Smooth muscle cell (in vitro differentiated cells): ENCODE measurements at regions not wholly inside any gene's neighbourhood (a gene's known extent, or its start where the extent isn't known, plus 50 kb on each side); places are given as distances from the start of the nearest gene placed in this dataset.
"Not testable (repeated sequence)": the region's sequence is repeated elsewhere in the genome, so short reads cannot be mapped to it uniquely, and the experiment has no call there.

Experiments used
- DNase-seq: peaks from one replicate; lab custom pipeline; 2025; ENCODE audit not compliant: unreplicated experiment; lab: John Stamatoyannopoulos, UW
- H2AFZ ChIP-seq: fragments of 200-600 bp; sonication (generic); 2 replicates; pipeline ENCODE4 v1.6.0; 2016; ENCODE audit warnings: antibody characterized with exemption, low read depth, mild to moderate bottlenecking
- H3F3A ChIP-seq: fragments of 200-600 bp; sonication (generic); 2 replicates; pipeline ENCODE4 v1.6.0; 2017; ENCODE audit warnings: antibody characterized with exemption, low read depth
- H3K27ac ChIP-seq: fragments of 200-600 bp; sonication (generic); 2 replicates; pipeline ENCODE4 v1.5.1; 2016; ENCODE audit warnings: low read depth, mild to moderate bottlenecking
- H3K27me3 ChIP-seq: fragments of 200-600 bp; sonication (generic); 2 replicates; pipeline ENCODE4 v1.6.1; 2016; ENCODE audit warnings: low read depth, mild to moderate bottlenecking
- H3K36me3 ChIP-seq: fragments of 200-600 bp; sonication (generic); 2 replicates; pipeline ENCODE4 v1.5.1; 2016; ENCODE audit warnings: low read depth
- H3K4me1 ChIP-seq: fragments of 200-600 bp; sonication (generic); 2 replicates; pipeline ENCODE4 v1.5.1; 2016; ENCODE audit warnings: low read depth
- H3K4me2 ChIP-seq: fragments of 200-600 bp; sonication (generic); 2 replicates; pipeline ENCODE4 v1.6.0; 2016; ENCODE audit warnings: mild to moderate bottlenecking
- H3K4me3 ChIP-seq: fragments of 200-600 bp; sonication (generic); 2 replicates; pipeline ENCODE4 v1.5.1; 2016; ENCODE audit warnings: mild to moderate bottlenecking
- H3K79me2 ChIP-seq: fragments of 200-600 bp; sonication (generic); 2 replicates; pipeline ENCODE4 v1.6.0; 2016; ENCODE audit warnings: low read depth, mild to moderate bottlenecking
- H3K9ac ChIP-seq: fragments of 200-600 bp; sonication (generic); 2 replicates; pipeline ENCODE4 v1.6.0; 2016; ENCODE audit warnings: low read depth
- H3K9me3 ChIP-seq: fragments of 200-600 bp; sonication (generic); replicated peaks from 2 replicates; pipeline ENCODE4 v1.5.1; 2016; ENCODE audit warnings: low read depth
- H4K20me1 ChIP-seq: fragments of 200-600 bp; sonication (generic); 2 replicates; pipeline ENCODE4 v1.6.0; 2016; ENCODE audit warnings: low read depth
- WGBS: methylation state at CpG from one replicate; pipeline ENCODE4 v1.1.7; 2016; ENCODE audit warnings: low lambda C conversion rate; 5-methylcytosine and 5-hydroxymethylcytosine counted together
- TF ChIP-seq, protein P1 (sequence below): fragments of 200-600 bp; sonication (generic); IDR thresholded peaks from 2 replicates; pipeline ENCODE4 v1.5.1; 2017; ENCODE audit warnings: borderline replicate concordance, mild to moderate bottlenecking, antibody characterized with exemption; ENCODE audit not compliant: insufficient read depth, poor library complexity, severe bottlenecking

GRCh38 chr1:219712506-219712905, 99.6 kb upstream of the ZC3H11B start:
- Histone ChIP-seq H3K27me3 (no peaks in the 10 kb centered on the region), H2AFZ (no peak overlapping the region), H3K9me3 (no peaks in the 10 kb centered on the region), H4K20me1 (no peaks in the 10 kb centered on the region), H3K4me3 (no peak overlapping the region), H3K27ac (no peak overlapping the region), H3K4me1 (peaks cover 5% of the 10 kb centered on the region), H3F3A (no peaks in the 10 kb centered on the region), H3K36me3 (no peaks in the 10 kb centered on the region), H3K79me2 (no peaks in the 10 kb centered on the region), H3K4me2 (no peak overlapping the region), H3K9ac (no peak overlapping the region)
- 86% methylated on average over 4 of the region's 4 CpGs for WGBS
- no peak for DNase-seq
- TF ChIP-seq, protein P1, sequence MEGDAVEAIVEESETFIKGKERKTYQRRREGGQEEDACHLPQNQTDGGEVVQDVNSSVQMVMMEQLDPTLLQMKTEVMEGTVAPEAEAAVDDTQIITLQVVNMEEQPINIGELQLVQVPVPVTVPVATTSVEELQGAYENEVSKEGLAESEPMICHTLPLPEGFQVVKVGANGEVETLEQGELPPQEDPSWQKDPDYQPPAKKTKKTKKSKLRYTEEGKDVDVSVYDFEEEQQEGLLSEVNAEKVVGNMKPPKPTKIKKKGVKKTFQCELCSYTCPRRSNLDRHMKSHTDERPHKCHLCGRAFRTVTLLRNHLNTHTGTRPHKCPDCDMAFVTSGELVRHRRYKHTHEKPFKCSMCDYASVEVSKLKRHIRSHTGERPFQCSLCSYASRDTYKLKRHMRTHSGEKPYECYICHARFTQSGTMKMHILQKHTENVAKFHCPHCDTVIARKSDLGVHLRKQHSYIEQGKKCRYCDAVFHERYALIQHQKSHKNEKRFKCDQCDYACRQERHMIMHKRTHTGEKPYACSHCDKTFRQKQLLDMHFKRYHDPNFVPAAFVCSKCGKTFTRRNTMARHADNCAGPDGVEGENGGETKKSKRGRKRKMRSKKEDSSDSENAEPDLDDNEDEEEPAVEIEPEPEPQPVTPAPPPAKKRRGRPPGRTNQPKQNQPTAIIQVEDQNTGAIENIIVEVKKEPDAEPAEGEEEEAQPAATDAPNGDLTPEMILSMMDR, result no peak

- Histone ChIP-seq H4K20me1 (no peaks in the 10 kb centered on the region), H3K36me3 (no peaks in the 10 kb centered on the region), H3K4me1 (peaks cover 5% of the 10 kb centered on the region), H3K4me3 (no peak overlapping the region), H3K4me2 (no peak overlapping the region), H3K9ac (peak overlapping the region; percentile 56), H3K27ac (peak overlapping the region; percentile 75), H3K27me3 (no peaks in the 10 kb centered on the region), H2AFZ (no peak overlapping the region), H3K9me3 (no peaks in the 10 kb centered on the region), H3K79me2 (no peaks in the 10 kb centered on the region), H3F3A (no peaks in the 10 kb centered on the region)
- TF ChIP-seq, protein P1, result no peak
- DNase-seq, result no peak
- 60% methylated on average over 6 of the region's 6 CpGs for WGBS
Measured at GRCh38 chr1:219710529-219711194, 97.8 kb upstream of the ZC3H11B start.

GRCh38 chr1:219708919-219709543, 96.1 kb upstream of the ZC3H11B start:
- Histone ChIP-seq H3F3A (peaks cover 1% of the 10 kb centered on the region), H2AFZ (no peak overlapping the region), H3K79me2 (no peaks in the 10 kb centered on the region), H3K4me2 (no peak overlapping the region), H3K27ac (no peak overlapping the region), H3K4me3 (no peak overlapping the region), H3K9ac (no peak overlapping the region), H3K4me1 (peaks cover 3% of the 10 kb centered on the region), H4K20me1 (no peaks in the 10 kb centered on the region), H3K9me3 (no peaks in the 10 kb centered on the region), H3K27me3 (no peaks in the 10 kb centered on the region), H3K36me3 (no peaks in the 10 kb centered on the region)
- TF ChIP-seq, protein P1, result no peak
- DNase-seq, result no peak
- 84% methylated on average over 6 of the region's 6 CpGs for WGBS

DNA sequence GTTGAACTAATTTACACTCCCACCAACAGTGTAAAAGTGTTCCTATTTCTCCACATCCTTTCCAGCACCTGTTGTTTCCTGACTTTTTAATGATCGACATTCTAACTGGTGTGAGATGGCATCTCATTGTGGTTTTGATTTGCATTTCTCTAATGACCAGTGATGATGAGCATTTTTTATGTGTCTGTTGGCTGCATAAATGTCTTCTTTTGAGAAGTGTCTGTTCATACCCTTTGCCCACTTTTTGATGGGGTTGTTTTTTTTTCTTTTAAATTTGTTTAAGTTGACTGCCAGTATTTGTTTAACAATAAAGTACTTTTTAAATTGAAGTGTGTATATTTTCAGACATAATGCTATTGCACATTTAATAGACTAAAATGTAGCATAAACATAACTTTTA, 95.0 kb upstream of the ZC3H11B start:
- WGBS, result 97% methylated on average over 1 of the region's 1 CpG
- H3K4me2 ChIP-seq, H3F3A ChIP-seq, H3K36me3 ChIP-seq, H2AFZ ChIP-seq, H4K20me1 ChIP-seq, H3K79me2 ChIP-seq, DNase-seq, H3K27ac ChIP-seq, H3K4me1 ChIP-seq, H3K4me3 ChIP-seq, H3K9ac ChIP-seq, H3K27me3 ChIP-seq, H3K9me3 ChIP-seq: not testable (repeated sequence)

DNA sequence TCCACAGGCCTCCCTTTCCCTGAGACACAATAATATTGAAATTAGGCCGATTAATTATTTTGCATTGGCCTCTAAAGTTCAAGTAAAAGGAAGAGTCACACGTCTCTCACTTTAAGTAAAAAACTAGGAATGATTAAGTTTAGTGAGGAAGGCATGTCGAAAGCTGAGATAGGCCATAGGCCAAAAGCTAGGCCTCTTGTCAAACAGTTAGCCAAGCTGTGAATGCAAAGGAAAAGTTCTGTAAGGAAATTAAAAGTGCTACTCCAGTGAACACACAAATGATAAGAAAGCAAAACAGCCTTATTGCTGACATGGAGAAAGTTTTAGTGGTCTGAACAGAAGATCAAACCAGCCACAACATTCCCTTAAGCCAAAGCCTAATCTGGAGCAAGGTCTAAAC, 91.4 kb upstream of the ZC3H11B start:
- WGBS, result 57% methylated on average over 3 of the region's 3 CpGs
- H2AFZ ChIP-seq, DNase-seq, H3K79me2 ChIP-seq, H3K27me3 ChIP-seq, H3K36me3 ChIP-seq, H3K4me3 ChIP-seq, H4K20me1 ChIP-seq, H3K4me1 ChIP-seq, H3K4me2 ChIP-seq, H3K9ac ChIP-seq, H3K9me3 ChIP-seq, H3F3A ChIP-seq: not testable (repeated sequence)
- peak overlapping the region; percentile 9 for H3K27ac ChIP-seq
